Brain microvascular endothelial cell (primary cell): ENCODE measurements at regions not wholly inside any gene's neighbourhood (a gene's known extent, or its start where the extent isn't known, plus 50 kb on each side); places are given as distances from the start of the nearest gene placed in this dataset.

ENCODE experiments used
- DNase-seq: peaks from one replicate; pipeline ENCODE4 v3.0.0-alpha.2; 2020
- H3K27ac ChIP-seq: fragments of 250-450 bp; sonication (Bioruptor Pico); 2 replicates; pipeline ENCODE4 v1.5.1; 2020; ENCODE audit warnings: mild to moderate bottlenecking, moderate library complexity
- H3K27me3 ChIP-seq: fragments of 250-450 bp; sonication (Bioruptor Pico); replicated peaks from 2 replicates; pipeline ENCODE4 v1.5.1; 2020; ENCODE audit warnings: mild to moderate bottlenecking
- H3K36me3 ChIP-seq: fragments of 250-450 bp; sonication (Bioruptor Pico); replicated peaks from 2 replicates; pipeline ENCODE4 v1.5.1; 2020; ENCODE audit warnings: mild to moderate bottlenecking
- H3K4me3 ChIP-seq: 2 replicates; pipeline ENCODE4 v1.5.1; 2011; ENCODE audit warnings: low read depth, mild to moderate bottlenecking, control low read depth, low read length, moderate library complexity
- in situ Hi-C: cut with HindIII; loops from 2 replicates; pipeline ENCODE4 v1.10.0; 2017; ENCODE audit warnings: low sequenced_read_pairs, low pct_ligation_motif_present
- TF ChIP-seq, protein P1 (sequence below): IDR thresholded peaks from 2 replicates; pipeline ENCODE4 v1.5.1; 2011; ENCODE audit warnings: low read depth, mild to moderate bottlenecking, moderate library complexity, low read length, control low read depth, inconsistent platforms; ENCODE audit errors: missing control alignments

DNA sequence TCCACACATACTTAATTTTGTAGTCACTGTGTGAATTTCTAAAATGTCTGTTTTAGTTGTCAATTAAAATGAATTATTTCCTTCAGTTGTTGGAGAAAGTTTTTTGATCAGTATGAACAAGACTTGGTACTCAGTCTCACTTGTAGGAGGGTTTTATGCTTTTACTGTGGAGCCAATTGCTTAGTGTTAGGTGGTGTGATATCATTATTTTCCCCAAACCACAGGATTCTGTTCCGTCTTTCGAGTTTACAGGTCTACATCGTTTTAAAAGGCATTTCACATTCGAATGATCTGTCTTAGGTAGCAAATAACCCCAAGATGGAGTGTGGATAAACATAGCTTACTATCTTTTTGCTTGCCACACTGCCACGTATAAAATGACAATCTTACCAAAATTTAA, 803.1 kb downstream of the SATB2 start:
- Histone ChIP-seq H3K4me3 (no peak overlapping the region), H3K27me3 (no peaks in the 10 kb centered on the region), H3K36me3 (no peaks in the 10 kb centered on the region), H3K27ac (no peak overlapping the region)
- no peak for DNase-seq
- TF ChIP-seq, protein P1, sequence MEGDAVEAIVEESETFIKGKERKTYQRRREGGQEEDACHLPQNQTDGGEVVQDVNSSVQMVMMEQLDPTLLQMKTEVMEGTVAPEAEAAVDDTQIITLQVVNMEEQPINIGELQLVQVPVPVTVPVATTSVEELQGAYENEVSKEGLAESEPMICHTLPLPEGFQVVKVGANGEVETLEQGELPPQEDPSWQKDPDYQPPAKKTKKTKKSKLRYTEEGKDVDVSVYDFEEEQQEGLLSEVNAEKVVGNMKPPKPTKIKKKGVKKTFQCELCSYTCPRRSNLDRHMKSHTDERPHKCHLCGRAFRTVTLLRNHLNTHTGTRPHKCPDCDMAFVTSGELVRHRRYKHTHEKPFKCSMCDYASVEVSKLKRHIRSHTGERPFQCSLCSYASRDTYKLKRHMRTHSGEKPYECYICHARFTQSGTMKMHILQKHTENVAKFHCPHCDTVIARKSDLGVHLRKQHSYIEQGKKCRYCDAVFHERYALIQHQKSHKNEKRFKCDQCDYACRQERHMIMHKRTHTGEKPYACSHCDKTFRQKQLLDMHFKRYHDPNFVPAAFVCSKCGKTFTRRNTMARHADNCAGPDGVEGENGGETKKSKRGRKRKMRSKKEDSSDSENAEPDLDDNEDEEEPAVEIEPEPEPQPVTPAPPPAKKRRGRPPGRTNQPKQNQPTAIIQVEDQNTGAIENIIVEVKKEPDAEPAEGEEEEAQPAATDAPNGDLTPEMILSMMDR = no peak
- in situ Hi-C loops = no loop called here

DNA sequence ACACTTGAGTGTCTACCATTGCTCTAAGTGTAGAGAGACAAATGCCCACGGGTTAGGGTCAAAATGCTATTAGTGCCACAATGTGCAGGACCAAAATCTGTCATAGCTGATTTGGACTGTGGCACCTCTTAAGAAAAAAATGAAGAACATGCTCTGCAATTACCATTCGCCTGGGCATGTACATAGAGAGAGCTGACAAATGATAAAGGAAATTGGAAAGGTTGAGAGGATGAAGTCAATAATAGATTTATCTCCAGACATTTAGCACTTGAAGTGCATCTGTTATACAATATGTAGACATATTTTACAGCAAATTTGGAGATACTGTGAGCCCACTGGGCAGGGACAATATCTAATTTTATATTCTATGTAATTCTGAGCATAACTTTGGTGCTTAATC, 804.4 kb downstream of the SATB2 start:
- Histone ChIP-seq H3K36me3 (no peaks in the 10 kb centered on the region), H3K27me3 (no peaks in the 10 kb centered on the region), H3K27ac (no peak overlapping the region), H3K4me3 (no peak overlapping the region)
- DNase-seq = no peak
- TF ChIP-seq, protein P1 = no peak
- in situ Hi-C loops = no loop called here

DNA sequence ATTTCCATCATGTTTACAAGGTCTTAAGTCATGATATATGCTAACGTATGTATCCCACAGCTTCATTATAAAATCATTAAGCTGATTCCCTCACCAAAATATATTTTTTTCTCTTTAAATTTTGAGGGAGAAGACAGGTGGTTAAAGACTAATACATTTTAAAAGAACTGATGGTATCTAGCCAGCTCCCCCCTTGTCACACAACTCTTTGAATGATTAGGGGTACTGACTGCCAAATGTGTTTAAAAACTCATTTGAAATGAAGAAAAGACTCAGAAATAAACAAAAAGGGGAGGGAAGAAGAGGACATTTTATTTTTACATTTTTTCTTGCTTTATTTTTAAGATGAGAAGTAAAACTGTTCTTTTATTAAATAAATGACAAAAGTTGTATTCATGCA, 805.3 kb downstream of the SATB2 start:
- no peak overlapping the region for H3K4me3 ChIP-seq
- TF ChIP-seq, protein P1 = no peak
- no peaks in the 10 kb centered on the region for H3K36me3 ChIP-seq
- DNase-seq = no peak
- no peaks in the 10 kb centered on the region for H3K27me3 ChIP-seq
- in situ Hi-C loops = no loop called here
- no peak overlapping the region for H3K27ac ChIP-seq

DNA sequence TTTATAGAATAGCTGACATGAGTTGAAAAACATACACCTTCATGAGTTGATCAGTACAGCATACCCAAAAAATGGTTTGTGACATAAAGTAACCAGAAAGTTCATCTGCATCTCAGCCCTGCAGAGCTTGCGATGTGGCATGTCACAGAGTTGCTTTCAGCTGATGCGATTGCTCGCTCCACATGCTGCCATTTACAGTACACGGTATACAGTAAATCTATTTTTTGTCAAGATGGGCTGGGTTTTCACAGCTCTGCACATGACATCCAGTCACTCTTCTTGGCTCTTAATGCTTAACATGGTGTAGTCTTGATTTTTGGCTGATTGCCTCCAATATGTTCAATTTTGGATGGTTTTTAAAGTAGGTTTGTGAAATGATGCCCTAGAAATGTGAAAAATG, 811.9 kb downstream of the SATB2 start:
- no peak for DNase-seq
- Histone ChIP-seq H3K4me3 (no peak overlapping the region), H3K36me3 (no peaks in the 10 kb centered on the region), H3K27ac (no peak overlapping the region), H3K27me3 (no peaks in the 10 kb centered on the region)
- TF ChIP-seq, protein P1 = no peak
- in situ Hi-C loops = no loop called here

DNA sequence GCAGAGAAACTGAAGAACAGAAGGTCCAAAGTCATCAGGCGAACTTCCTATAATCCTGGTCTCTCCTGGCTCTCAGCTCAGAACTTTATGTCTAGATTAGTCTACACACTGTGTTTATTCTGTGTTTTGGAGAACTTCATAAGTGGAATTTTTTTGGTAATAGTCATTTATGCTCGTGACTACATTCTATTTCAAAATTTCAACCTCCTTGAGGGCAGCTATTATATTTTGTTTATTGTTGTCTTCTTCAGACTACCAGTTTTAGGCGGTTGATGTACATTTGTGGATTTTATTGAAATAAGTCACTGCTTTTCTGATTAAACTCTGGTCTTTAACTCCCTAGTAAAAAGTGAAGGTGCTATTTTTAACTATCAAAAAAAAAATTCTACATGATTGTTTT, 816.6 kb downstream of the SATB2 start:
- Histone ChIP-seq H3K27me3 (no peaks in the 10 kb centered on the region), H3K36me3 (no peaks in the 10 kb centered on the region), H3K27ac (no peak overlapping the region), H3K4me3 (no peak overlapping the region)
- DNase-seq = no peak
- in situ Hi-C loops = no loop called here
- TF ChIP-seq, protein P1 = no peak

DNA sequence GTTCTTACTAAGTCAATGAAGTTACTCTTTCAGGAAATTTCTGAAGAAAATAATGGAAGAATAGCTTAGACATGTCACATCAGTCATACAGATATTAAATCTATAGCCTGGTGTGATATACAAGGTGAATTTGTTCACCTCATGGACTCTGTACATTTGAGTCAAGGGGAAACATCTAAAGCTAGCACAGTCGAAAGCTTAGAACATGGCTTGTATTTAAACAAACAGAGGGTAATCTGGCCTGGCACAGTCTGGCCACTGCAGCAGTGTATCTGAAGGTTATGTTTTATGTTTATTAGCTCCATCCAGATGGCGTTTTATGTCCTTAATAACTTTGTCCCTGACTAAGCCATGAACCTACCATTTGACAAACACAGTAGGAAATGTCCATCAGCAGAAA, 817.3 kb downstream of the SATB2 start:
- no peak for DNase-seq
- Histone ChIP-seq H3K27me3 (no peaks in the 10 kb centered on the region), H3K27ac (no peak overlapping the region), H3K4me3 (no peak overlapping the region), H3K36me3 (no peaks in the 10 kb centered on the region)
- TF ChIP-seq, protein P1 = no peak
- in situ Hi-C loops = no loop called here
